ENCODE measurements at regions not wholly inside any gene's neighbourhood (a gene's known extent, or its start where the extent isn't known, plus 50 kb on each side); places are given as distances from the start of the nearest gene placed in this dataset.

DNA sequence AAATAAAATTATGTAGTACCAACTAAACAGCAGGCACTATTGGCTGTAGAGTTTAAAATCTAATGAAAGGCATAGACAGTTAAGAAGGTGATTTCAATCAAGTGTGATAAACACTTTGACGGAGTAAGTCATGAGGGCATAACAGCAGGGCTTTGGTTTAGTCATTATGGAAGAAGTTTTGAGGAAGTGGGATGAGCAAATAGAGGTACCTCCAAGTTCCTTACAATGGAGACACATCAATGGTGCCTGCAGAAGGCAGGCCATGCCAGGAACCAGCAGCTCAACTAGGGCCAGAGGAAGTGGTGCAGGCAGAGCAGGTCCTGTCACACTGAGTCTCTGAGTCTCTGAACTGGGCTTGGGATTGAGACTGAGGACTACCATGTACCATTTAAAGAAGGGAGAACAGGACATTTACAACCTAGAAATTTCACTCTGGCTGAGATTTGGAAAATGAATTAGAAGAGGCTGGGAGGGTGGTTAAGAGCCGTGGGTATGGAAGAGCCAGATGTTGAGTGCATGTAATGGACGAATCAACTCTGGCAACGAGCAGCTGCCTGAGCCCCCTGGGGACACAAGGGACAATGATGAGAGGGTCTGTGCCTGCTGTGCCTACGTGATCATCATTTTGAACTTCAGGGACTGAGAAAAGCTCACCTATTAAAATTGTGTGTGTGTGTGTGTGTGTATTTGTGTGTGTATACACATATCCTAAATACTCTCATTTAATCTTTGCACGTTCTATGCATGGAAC, 208.7 kb upstream of the POM121L12 start:
- no peak for TF ChIP-seq TCF12 (IDR thresholded peaks at IDR 0.05; ENCODE audit: low read depth)

DNA sequence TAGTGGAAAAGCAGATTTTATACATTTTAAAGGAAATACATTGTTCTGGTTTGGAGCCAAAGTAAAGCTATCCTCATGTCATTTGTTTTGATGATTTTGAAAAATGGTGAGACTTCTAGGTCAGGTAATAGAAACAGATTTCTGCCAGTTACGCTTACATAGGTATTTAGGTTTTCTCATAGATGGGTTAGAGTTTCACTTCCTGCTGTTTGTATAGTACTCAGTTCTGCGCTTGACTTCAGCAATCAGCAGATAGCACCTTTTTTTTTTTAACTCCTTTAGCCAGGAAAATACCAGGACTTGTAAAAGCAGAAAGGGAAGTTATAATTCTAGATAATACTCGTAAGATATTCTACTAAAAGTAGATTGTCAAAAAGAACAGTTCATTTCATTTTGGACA, 209.8 kb upstream of the POM121L12 start:
- TF ChIP-seq YY1 (IDR thresholded peaks at IDR 0.05; ENCODE audit: low read depth) (no peak), NFIC (IDR thresholded peaks at IDR 0.05) (no peak), CREB1 (IDR thresholded peaks at IDR 0.05; ENCODE audit: low read depth) (no peak), EP300 (IDR thresholded peaks at IDR 0.05; ENCODE audit: borderline replicate concordance) (no peak), TAF1 (IDR thresholded peaks at IDR 0.05; ENCODE audit: low read depth) (no peak), TCF12 (IDR thresholded peaks at IDR 0.05; ENCODE audit: low read depth) (no peak), ZBTB7A (IDR thresholded peaks at IDR 0.05; ENCODE audit: low read depth) (no peak), FOXM1 (IDR thresholded peaks at IDR 0.05; ENCODE audit: borderline replicate concordance, low read depth) (no peak), CEBPB (IDR thresholded peaks at IDR 0.05) (no peak), RAD21 (IDR thresholded peaks at IDR 0.05; ENCODE audit: low read depth) (no peak), TEAD4 (IDR thresholded peaks at IDR 0.05) (no peak), EGR1 (IDR thresholded peaks at IDR 0.05) (no peak)
- TF ChIP-seq, protein P1, sequence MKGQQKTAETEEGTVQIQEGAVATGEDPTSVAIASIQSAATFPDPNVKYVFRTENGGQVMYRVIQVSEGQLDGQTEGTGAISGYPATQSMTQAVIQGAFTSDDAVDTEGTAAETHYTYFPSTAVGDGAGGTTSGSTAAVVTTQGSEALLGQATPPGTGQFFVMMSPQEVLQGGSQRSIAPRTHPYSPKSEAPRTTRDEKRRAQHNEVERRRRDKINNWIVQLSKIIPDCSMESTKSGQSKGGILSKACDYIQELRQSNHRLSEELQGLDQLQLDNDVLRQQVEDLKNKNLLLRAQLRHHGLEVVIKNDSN (IDR thresholded peaks at IDR 0.05), result no peak
- TF ChIP-seq, protein P2, sequence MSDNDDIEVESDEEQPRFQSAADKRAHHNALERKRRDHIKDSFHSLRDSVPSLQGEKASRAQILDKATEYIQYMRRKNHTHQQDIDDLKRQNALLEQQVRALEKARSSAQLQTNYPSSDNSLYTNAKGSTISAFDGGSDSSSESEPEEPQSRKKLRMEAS (IDR thresholded peaks at IDR 0.05), result no peak
- TF ChIP-seq, protein P3, sequence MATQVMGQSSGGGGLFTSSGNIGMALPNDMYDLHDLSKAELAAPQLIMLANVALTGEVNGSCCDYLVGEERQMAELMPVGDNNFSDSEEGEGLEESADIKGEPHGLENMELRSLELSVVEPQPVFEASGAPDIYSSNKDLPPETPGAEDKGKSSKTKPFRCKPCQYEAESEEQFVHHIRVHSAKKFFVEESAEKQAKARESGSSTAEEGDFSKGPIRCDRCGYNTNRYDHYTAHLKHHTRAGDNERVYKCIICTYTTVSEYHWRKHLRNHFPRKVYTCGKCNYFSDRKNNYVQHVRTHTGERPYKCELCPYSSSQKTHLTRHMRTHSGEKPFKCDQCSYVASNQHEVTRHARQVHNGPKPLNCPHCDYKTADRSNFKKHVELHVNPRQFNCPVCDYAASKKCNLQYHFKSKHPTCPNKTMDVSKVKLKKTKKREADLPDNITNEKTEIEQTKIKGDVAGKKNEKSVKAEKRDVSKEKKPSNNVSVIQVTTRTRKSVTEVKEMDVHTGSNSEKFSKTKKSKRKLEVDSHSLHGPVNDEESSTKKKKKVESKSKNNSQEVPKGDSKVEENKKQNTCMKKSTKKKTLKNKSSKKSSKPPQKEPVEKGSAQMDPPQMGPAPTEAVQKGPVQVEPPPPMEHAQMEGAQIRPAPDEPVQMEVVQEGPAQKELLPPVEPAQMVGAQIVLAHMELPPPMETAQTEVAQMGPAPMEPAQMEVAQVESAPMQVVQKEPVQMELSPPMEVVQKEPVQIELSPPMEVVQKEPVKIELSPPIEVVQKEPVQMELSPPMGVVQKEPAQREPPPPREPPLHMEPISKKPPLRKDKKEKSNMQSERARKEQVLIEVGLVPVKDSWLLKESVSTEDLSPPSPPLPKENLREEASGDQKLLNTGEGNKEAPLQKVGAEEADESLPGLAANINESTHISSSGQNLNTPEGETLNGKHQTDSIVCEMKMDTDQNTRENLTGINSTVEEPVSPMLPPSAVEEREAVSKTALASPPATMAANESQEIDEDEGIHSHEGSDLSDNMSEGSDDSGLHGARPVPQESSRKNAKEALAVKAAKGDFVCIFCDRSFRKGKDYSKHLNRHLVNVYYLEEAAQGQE (IDR thresholded peaks at IDR 0.05; ENCODE audit: low read depth), result no peak

GRCh38 chr7:52811537-52811936, 223.9 kb upstream of the POM121L12 start:
- no peak for TF ChIP-seq EP300 (IDR thresholded peaks at IDR 0.05; ENCODE audit: borderline replicate concordance)
- TF ChIP-seq NFIC (IDR thresholded peaks at IDR 0.05), result no peak
- no peak for TF ChIP-seq TAF1 (IDR thresholded peaks at IDR 0.05; ENCODE audit: low read depth)
- TF ChIP-seq, protein P1 (IDR thresholded peaks at IDR 0.05), result no peak
- TF ChIP-seq FOXM1 (IDR thresholded peaks at IDR 0.05; ENCODE audit: borderline replicate concordance, low read depth), result no peak
- TF ChIP-seq ZBTB7A (IDR thresholded peaks at IDR 0.05; ENCODE audit: low read depth), result no peak
- TF ChIP-seq, protein P2 (IDR thresholded peaks at IDR 0.05), result no peak
- TF ChIP-seq YY1 (IDR thresholded peaks at IDR 0.05; ENCODE audit: low read depth), result no peak
- no peak for TF ChIP-seq EGR1 (IDR thresholded peaks at IDR 0.05)
- TF ChIP-seq, protein P3 (IDR thresholded peaks at IDR 0.05; ENCODE audit: low read depth), result no peak
- no peak for TF ChIP-seq TEAD4 (IDR thresholded peaks at IDR 0.05)
- TF ChIP-seq RAD21 (IDR thresholded peaks at IDR 0.05; ENCODE audit: low read depth), result no peak
- no peak for TF ChIP-seq TCF12 (IDR thresholded peaks at IDR 0.05; ENCODE audit: low read depth)
- no peak for TF ChIP-seq CEBPB (IDR thresholded peaks at IDR 0.05)
- no peak for TF ChIP-seq CREB1 (IDR thresholded peaks at IDR 0.05; ENCODE audit: low read depth)

DNA sequence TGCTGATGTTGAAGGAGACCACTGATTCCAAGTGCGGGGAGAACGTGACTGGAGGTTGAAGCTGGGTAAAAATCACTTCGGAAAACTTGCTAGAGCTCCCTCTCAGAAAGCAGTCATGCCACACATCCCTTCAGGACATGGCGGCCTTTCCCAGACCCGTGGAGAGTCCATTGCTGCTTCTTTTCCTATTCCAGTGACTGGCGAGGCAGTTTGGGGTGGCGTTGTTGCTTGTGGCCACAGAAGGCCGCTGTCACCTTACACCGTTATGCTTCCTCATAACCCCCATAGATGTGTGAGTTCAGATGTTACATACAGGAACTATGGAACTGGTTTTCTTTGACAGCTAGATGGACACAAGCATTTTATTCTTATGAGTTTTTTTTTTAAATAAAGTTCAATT, 235.6 kb upstream of the POM121L12 start:
- TF ChIP-seq, protein P1 (IDR thresholded peaks at IDR 0.05), result no peak
- TF ChIP-seq RAD21 (IDR thresholded peaks at IDR 0.05; ENCODE audit: low read depth) (no peak), TEAD4 (IDR thresholded peaks at IDR 0.05) (no peak), ZBTB7A (IDR thresholded peaks at IDR 0.05; ENCODE audit: low read depth) (no peak), YY1 (IDR thresholded peaks at IDR 0.05; ENCODE audit: low read depth) (no peak), TCF12 (IDR thresholded peaks at IDR 0.05; ENCODE audit: low read depth) (no peak), FOXM1 (IDR thresholded peaks at IDR 0.05; ENCODE audit: borderline replicate concordance, low read depth) (no peak), CREB1 (IDR thresholded peaks at IDR 0.05; ENCODE audit: low read depth) (no peak), NFIC (IDR thresholded peaks at IDR 0.05) (no peak), EGR1 (IDR thresholded peaks at IDR 0.05) (no peak), CEBPB (IDR thresholded peaks at IDR 0.05) (no peak)
- TF ChIP-seq, protein P2 (IDR thresholded peaks at IDR 0.05), result no peak
- TF ChIP-seq, protein P3 (IDR thresholded peaks at IDR 0.05; ENCODE audit: low read depth), result no peak

All from Ishikawa (cell line).